ENCODE measurements at regions not wholly inside any gene's neighbourhood (a gene's known extent, or its start where the extent isn't known, plus 50 kb on each side); places are given as distances from the start of the nearest gene placed in this dataset.

DNA sequence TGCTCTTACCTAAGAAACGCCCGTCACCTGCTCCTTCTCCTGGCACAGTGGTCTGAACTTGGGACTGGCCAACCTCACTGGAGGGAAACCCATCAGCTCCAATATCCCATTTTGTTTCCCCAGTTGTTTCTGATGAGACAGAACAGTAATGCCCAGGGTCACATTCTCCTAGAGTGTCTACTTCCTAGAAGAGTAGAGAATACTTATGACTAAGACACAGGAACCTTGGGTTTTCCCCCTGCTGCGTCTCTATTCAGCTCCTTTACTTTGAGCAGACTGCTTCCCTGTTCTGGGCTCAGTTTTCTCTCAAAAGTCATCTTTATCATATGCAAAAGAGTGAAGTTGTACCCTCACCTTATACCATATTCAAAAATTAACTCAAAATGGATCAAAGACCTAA, 79.4 kb downstream of the POLR2M start:
- 89% methylated on average over 3 of the region's 3 CpGs for WGBS
- Histone ChIP-seq H3K27ac (no peak overlapping the region), H3K9me3 (no peaks in the 10 kb centered on the region), H3K4me1 (peaks cover 15% of the 10 kb centered on the region), H3K27me3 (no peaks in the 10 kb centered on the region), H3K4me3 (no peak overlapping the region), H3K36me3 (no peaks in the 10 kb centered on the region)
- no peak for DNase-seq (ENCODE audit: low spot score in 2 of 2)
- TF ChIP-seq POLR2A (IDR thresholded peaks at IDR 0.05): no peak
- TF ChIP-seq, protein P1, sequence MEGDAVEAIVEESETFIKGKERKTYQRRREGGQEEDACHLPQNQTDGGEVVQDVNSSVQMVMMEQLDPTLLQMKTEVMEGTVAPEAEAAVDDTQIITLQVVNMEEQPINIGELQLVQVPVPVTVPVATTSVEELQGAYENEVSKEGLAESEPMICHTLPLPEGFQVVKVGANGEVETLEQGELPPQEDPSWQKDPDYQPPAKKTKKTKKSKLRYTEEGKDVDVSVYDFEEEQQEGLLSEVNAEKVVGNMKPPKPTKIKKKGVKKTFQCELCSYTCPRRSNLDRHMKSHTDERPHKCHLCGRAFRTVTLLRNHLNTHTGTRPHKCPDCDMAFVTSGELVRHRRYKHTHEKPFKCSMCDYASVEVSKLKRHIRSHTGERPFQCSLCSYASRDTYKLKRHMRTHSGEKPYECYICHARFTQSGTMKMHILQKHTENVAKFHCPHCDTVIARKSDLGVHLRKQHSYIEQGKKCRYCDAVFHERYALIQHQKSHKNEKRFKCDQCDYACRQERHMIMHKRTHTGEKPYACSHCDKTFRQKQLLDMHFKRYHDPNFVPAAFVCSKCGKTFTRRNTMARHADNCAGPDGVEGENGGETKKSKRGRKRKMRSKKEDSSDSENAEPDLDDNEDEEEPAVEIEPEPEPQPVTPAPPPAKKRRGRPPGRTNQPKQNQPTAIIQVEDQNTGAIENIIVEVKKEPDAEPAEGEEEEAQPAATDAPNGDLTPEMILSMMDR (IDR thresholded peaks at IDR 0.05): no peak
- TF ChIP-seq POLR2AphosphoS5 (IDR thresholded peaks at IDR 0.05): no peak
- no peak for TF ChIP-seq EP300 (IDR thresholded peaks at IDR 0.05)

DNA sequence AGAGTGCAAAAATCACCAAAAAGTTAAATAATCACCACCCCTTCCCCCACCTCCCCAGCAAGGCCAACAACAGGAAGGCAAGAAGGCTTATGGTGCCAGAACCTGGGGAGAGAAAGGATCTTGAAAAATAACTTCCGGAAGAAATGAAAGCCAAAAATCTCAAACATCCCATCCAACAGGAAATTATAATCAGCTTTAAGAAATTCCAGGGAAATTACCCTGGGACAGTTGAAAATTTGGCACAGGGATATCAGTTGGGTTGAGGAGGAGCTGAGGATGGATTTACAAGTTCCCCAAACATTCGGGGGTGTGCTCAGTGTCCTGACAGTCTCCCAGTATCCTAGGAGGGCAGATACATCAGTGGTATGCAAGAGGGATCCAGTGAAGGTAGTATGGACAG, 82.7 kb downstream of the POLR2M start:
- Histone ChIP-seq H3K4me1 (peaks cover 8% of the 10 kb centered on the region), H3K36me3 (no peaks in the 10 kb centered on the region), H3K4me3 (no peak overlapping the region), H3K9me3 (no peaks in the 10 kb centered on the region), H3K27me3 (peaks cover 12% of the 10 kb centered on the region), H3K27ac (no peak overlapping the region)
- no peak for DNase-seq (ENCODE audit: low spot score in 2 of 2)
- 30% methylated on average over 2 of the region's 2 CpGs for whole genome bisulfite sequencing
- TF ChIP-seq, protein P1 (IDR thresholded peaks at IDR 0.05): no peak
- no peak for TF ChIP-seq POLR2A (IDR thresholded peaks at IDR 0.05)
- TF ChIP-seq EP300 (IDR thresholded peaks at IDR 0.05): no peak
- TF ChIP-seq POLR2AphosphoS5 (IDR thresholded peaks at IDR 0.05): no peak

DNA sequence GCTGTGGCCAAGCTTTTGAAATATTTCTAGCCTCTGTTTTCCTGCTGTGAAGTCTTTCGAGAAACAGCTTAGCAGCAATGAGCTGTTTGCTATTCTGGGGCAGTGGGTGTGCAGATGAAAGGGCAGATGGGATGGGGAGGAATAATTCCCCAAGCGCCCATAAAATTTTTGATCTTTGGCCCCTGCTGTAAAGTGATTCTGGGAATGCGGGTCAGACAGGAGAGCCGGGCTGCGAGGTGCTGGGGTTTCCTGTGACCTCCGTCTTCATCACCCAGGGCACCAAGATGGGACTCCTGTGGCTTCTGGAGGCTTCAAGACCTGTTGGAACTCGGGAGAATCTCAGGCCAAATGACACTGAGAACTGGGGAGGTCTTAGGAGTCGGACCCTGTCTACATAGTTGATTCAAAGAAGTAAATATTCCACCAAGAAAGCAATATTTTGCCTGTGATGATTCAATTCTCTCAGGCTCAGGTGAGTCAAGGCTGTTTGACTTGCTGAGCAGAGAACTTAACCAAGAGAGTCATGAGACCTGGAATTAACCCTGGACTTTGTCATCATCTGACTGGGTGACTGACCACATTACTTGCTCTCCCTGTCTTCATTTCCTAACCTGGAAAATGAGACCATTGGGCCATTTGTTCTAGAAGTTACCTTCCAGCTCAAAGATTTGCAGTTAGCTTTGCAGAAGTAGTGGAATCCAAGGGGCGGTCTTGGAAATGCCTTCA, 86.4 kb downstream of the POLR2M start:
- Histone ChIP-seq H3K27me3 (peaks cover 12% of the 10 kb centered on the region), H3K27ac (no peak overlapping the region), H3K36me3 (no peaks in the 10 kb centered on the region), H3K4me1 (no peaks in the 10 kb centered on the region), H3K4me3 (no peak overlapping the region), H3K9me3 (no peaks in the 10 kb centered on the region)
- no peak for DNase-seq (ENCODE audit: low spot score in 2 of 2)
- TF ChIP-seq POLR2AphosphoS5 (IDR thresholded peaks at IDR 0.05) (no peak), POLR2A (IDR thresholded peaks at IDR 0.05) (no peak), EP300 (IDR thresholded peaks at IDR 0.05) (no peak)
- TF ChIP-seq, protein P1 (IDR thresholded peaks at IDR 0.05): no peak
- 89% methylated on average over 9 of the region's 9 CpGs for WGBS

DNA sequence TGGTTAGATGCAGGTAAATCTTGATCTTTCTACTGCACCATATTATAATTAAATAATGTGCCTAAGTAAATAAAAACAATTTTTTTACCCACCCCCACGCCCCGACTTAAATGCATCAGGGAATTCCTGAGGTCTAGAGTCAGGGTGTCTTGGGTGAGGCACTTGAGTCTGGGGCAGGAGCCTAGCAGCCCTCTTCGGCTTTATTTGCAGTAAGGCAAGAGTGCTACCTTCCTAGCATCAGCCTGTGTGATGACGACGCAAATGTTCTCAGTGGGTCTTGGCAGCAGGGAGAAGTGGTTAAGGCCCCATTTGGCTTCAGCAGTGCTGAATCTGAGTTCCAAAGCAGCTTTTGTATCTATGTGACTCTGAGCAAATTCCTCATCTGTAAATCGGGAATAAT, 88.7 kb downstream of the POLR2M start:
- Histone ChIP-seq H3K27ac (no peak overlapping the region), H3K4me1 (no peaks in the 10 kb centered on the region), H3K36me3 (no peaks in the 10 kb centered on the region), H3K27me3 (peaks cover 12% of the 10 kb centered on the region), H3K9me3 (no peaks in the 10 kb centered on the region), H3K4me3 (no peak overlapping the region)
- no peak for TF ChIP-seq EP300 (IDR thresholded peaks at IDR 0.05)
- TF ChIP-seq, protein P1 (IDR thresholded peaks at IDR 0.05): no peak
- no peak for TF ChIP-seq POLR2AphosphoS5 (IDR thresholded peaks at IDR 0.05)
- TF ChIP-seq POLR2A (IDR thresholded peaks at IDR 0.05): no peak
- no peak for DNase-seq (ENCODE audit: low spot score in 2 of 2)
- 79% methylated on average over 6 of the region's 6 CpGs for WGBS

- Histone ChIP-seq H3K27me3 (peaks cover 12% of the 10 kb centered on the region), H3K36me3 (no peaks in the 10 kb centered on the region), H3K9me3 (no peaks in the 10 kb centered on the region), H3K27ac (no peak overlapping the region), H3K4me1 (no peaks in the 10 kb centered on the region), H3K4me3 (no peak overlapping the region)
- 100% methylated on average over 1 of the region's 1 CpG for WGBS
- TF ChIP-seq EP300 (IDR thresholded peaks at IDR 0.05) (no peak), POLR2AphosphoS5 (IDR thresholded peaks at IDR 0.05) (no peak), POLR2A (IDR thresholded peaks at IDR 0.05) (no peak)
- TF ChIP-seq, protein P1 (IDR thresholded peaks at IDR 0.05): no peak
- DNase-seq (ENCODE audit: low spot score in 2 of 2): no peak
Measured at GRCh38 chr15:57796146-57796545, 89.6 kb downstream of the POLR2M start.
